T47D (cell line): ENCODE measurements at regions not wholly inside any gene's neighbourhood (a gene's known extent, or its start where the extent isn't known, plus 50 kb on each side); places are given as distances from the start of the nearest gene placed in this dataset.
"Not testable (repeated sequence)": the region's sequence is repeated elsewhere in the genome, so short reads cannot be mapped to it uniquely, and the experiment has no call there.

Experiments used
- DNase-seq, 2 experiments: peaks; one replicate each; pipeline versions ENCODE4 v3.0.0 to v3.0.0-alpha.2; 2011 to 2012; ENCODE audit warnings: low read depth in 1 of 2, low spot score in 1 of 2
- JUND ChIP-seq: IDR thresholded peaks from 2 replicates; pipeline ENCODE4 v1.6.1; 2012; ENCODE audit warnings: low read depth
- in situ Hi-C: cut with HindIII; loops from 2 replicates; pipeline ENCODE4 v1.10.0; 2016; ENCODE audit warnings: low sequenced_read_pairs, low pct_unique_long_range_greater_than_20kb

DNA sequence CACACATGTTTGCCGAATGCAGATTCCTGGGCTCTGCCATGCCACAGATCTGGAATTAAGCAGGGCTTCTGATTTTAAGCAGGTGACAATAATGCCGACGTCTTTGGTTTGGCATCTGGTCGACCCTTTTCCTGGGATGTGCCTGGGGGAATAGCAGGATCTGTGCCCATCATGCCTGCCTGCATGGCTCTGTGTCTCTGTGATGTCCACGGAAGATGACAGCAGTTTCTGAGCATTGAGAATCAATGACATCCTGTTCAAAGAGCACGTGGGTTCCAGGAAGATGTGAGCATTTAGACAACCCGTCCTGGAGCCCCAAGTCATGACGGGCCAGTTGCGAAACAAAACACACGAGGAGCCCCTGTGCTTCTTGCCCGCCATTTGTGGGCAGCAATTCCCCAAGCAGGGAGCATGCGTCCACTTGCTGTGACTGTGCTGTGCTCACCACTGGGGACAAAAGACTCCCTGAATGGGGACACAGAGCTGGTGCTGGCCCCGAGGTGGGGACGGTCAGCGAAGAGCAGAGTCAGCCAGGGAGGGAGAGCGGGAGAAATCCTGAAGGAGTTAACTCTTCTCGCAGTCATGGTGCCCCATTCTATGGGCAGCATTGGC lies 110.1 kb downstream of the ERMARD start:
- DNase-seq = no peak
- in situ Hi-C loops = no loop called here
- TF ChIP-seq JUND = no peak

DNA sequence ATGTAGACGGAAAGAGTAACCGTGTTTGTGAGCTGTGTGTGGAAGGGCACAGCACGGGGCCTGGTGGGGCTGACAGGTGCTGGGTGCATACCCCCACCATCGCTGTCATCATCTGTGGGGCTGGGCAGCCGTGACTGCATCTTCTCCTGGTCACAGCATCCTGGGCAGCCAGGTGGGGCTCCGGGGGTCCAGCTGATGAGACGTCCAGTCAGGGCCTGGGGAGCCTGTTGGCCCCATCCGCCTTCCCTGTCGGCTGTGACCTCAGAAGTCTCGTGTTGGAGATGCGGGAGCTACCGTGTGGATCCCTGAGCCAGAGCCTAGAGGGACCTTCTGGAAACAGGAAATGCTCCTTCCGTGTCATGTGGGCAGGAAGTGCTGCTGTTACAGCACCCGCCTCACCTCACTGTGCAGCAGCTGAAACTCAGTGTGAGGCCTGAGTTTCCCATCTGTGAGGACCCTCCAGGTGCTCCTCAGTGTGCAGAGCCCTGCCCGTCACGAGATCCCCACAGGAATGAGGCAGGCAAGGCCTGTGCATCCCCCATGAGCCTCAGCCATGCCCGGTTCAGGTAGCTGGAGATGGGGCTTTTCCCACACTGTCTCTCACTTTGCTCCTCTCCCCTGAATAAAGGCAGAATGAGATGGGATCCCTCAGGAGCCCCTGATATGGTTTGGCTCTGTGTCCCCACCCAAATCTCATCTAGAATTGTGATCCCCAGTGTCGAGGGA lies 108.7 kb downstream of the ERMARD start:
- no peak for TF ChIP-seq JUND
- in situ Hi-C loops = no loop called here
- DNase-seq = no peak

DNA sequence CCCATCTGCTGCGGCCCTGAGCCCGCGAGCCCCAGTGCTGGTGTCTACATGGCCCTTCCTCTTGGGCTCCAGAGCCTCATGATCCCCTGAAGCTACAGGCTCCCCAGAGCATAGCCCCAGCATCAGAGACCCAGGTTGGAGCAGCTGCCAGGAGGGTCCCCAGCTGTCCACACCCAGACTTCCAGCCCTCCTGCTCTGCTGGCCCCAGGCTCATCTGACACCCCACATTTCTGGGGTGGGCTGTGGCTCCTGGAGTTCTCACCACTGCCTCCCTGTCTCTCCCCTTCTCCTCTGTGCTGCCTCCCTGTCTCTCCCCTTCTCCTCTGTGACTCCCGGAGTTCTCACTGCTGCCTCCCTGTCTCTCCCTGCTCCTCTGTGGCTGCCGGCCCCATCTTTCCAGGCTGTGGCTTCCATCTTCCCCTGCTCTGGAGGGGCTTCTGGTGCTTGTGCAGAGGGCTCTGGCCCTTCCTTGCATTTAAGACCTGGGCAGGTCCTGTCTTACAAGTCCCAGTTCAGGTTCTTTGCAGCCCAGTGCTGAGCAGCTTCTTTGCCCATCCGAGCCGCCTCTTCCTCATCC lies 108.1 kb downstream of the ERMARD start:
- in situ Hi-C loops = no loop called here
- no peak for TF ChIP-seq JUND
- DNase-seq = no peak

DNA sequence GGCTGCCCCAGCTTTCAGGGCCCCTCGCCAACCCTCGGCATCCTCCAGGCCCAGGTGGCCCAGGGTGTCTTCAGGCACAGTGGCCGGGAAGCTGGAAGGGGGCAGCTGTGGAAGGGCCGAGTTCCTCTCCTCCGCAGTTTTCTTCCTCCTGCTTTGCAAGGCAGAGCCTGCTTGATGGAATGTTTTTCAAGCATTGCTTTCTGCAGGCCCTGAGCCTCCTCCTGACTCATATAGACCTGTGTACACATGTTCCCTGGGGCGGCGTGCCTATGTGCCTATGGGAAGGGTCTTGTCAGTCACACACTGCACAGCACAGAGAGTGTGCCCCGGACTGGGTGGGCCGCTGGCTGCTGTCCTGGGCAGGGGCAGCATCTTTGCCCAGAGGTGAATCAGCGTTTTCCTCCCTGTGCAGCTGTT lies 107.5 kb downstream of the ERMARD start:
- in situ Hi-C loops = no loop called here
- TF ChIP-seq JUND = no peak
- no peak for DNase-seq

DNA sequence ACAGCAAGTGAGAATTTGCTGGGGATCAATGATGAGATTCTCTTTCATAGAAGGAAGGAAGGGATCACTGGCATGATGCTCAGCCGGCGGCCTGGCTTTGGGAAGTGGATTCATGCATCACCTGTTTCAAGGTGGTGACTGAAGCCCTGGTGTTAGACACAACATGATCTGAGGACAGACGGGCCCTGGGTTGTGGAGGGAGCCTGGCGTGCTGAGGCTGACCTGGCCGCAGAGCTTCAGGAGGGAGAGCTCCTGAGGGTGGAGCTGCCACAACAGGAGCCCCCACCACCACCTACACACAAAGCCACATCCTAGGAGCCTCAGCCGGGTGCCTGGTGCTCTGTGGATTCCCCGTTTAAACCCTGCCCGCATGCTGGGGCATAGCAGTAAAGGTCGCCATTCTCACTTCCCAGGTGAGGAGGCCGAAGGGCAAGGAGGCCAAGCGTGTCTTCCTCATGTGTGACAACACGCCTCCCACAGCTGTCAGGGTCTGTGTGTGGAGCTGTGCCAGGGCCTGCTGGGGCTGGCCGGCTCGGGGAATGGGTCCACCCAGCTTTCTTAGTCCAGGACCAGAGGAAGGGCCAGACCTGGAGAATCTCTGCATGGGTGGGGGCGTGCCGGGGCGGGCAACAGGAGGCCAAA lies 107.0 kb downstream of the ERMARD start:
- in situ Hi-C loops = no loop called here
- TF ChIP-seq JUND = no peak
- no peak for DNase-seq

DNA sequence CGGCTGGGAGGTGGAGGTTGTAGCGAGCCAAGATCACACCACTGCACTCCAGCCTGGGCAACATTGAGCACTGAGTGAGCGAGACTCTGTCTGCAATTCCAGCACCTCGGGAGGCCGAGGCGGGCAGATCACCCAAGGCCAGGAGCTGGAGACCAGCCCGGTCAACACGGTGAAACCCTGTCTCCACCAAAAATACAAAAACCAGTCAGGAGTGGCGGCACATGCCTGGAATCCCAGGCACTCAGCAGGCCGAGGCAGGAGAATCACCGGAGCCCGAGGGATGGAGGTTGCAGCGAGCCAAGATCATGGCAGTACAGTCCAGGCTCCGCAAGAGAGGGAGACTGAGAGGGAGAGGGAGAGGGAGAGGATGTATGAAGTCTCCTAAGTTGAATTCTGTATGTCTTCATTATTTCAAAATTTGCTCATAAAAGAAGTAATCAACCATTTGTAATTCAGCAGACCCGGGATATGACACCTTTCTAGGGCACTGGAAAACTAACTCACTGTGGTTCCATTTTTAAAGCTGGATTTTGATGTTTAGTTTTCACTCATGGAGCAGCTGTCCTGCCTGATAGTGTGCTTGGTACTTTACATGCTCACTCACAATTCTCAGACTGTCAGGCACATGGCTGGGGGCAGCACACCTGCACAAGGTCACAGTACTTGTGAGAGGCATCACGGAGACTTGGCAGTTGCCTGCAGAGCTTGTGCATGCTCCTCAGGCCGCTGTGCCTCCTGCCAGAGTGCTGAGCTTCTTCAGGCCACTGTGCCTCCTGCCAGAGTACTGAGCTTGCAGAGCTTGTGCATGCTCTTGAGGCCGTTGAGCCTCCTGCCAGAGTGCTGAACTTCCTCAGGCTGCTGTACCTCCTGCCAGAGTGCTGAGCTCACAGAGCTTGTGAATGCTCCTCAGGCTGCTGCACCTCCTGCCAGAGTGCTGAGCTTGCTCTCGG lies 106.2 kb downstream of the ERMARD start:
- in situ Hi-C loops = no loop called here
- TF ChIP-seq JUND = no peak
- DNase-seq = no peak

DNA sequence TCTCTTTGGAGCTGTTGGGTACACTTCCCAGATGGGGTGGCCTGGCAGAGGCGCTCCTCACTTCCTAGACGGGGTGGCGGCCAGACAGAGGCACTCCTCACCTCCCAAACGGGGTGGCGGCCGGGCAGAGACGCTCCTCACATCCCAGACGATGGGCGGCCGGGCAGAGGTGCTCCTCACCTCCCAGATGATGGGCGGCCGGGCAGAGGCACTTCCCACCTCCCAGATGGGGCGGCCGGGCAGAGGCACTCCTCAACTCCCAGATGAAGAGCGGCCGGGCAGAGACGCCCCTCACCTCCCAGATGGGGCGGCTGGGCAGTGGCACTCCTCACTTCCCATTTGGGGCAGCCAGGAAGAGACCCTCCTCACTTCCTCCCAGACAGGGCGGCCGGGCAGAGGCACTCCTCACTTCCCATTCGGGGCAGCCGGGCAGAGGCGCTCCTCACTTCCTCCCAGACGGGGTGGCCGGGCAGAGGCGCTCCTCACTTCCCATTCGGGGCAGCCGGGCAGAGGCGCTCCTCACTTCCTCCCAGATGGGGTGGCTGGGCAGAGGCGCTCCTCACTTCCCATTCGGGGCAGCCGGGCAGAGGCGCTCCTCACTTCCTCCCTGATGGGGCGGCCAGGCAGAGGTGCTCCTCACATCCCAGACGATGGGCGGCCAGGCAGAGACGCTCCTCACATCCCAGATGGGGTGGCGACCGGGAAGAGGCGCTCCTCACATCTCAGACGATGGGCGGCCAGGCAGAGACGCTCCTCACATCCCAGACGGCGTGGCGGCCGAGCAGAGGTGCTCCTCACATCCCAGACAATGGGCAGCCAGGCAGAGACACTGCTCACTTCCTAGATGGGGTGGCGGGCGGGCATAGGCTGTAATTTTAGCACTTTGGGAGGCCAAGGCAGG lies 105.3 kb downstream of the ERMARD start:
- in situ Hi-C loops = not testable (repeated sequence)

DNA sequence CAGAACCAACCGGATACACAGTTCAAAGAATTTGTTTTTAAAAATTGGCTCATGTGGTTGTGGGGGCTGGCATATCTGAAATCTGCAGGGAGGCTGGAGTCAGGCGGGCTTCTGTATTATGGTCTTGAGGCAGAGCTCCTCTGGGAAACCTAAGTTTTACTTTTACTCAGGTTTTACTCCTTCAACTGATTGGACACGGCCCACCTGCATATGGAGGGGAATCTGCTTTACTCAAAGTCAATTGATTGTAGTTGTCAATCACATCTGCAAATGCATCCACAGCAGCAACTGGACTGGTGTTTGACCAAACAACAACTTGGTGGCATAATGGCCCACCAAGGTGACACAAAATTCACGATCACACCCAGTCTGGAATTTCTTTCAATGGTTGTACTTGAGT lies 103.4 kb downstream of the ERMARD start:
- in situ Hi-C loops = no loop called here
- no peak for DNase-seq
- no peak for TF ChIP-seq JUND

More for the DNA sequence above, 105.3 kb downstream of the ERMARD start:
- not testable (repeated sequence) for DNase-seq

DNA sequence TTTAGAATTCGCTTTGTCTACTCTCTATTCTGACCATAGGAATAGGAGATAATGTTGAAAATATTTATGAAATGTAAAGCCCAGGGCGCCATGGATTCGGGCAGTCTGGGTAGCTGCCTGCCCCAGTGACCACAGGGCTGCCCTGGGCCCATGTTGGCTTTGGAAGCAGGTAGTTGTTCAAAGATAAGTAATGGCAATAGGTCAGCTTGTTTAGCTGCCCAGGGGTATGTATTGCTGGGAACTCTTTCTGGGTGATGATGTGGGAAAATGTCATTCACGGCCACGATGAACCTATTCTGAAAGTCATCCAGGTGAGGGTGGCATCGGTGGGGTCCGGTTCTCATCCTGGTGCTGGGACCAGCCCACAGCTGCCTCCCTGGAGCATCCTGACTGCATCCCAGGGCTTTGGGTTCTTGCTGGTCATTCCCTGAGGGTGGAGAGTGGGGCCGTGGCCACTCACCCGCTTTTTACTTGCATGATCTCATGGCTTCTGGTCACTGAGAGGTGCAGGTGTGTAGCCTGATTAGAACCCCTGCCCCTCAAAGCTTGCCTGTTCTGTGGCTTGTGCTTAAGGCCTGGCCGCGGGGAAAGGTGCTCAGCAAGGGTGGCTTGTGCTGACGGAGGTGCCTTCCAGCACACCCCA lies 102.8 kb downstream of the ERMARD start:
- DNase-seq = no peak
- no peak for TF ChIP-seq JUND
- in situ Hi-C loops = no loop called here

DNA sequence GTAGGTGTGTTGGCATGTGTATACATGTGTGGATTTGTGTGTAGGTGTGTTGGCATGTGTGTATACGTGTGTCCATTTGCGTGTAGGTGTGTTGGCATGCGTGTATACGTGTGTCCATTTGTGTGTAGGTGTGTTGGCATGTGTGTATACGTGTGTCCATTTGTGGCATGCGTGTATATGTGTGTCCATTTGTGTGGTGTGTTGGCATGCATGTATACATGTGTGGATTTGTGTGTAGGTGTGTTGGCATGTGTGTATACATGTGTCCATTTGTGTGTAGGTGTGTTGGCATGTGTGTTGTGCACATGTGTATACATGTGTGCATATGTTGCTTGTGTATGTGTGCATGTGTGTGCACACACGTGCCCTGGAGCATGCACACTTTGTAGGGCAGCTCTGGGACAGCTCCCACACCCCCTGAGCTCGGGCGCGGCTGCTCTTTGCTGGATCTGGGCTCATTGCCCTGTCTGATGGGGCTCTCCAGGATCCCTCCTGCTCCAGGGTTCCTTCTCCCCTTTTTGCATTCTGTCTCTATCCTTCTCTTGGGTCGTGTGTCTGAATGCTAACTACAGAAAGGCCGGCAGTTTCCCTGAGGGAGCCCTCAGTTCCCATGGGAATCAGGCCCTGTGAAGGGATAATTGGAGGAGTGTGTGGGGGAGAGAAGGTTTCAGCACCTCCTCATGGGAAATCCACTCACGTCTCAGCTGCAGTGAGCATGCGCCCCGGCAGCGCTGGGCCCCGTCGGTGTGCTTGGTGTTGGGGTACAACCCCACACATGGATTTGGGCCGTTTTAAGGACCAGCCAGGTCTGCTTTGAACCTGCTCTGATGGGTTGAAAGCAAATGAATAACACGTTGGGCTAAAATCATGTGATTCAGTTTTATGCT lies 102.0 kb downstream of the ERMARD start:
- DNase-seq = no peak
- TF ChIP-seq JUND = no peak
- in situ Hi-C loops = no loop called here
